ENCODE measurements at regions not wholly inside any gene's neighbourhood (a gene's known extent, or its start where the extent isn't known, plus 50 kb on each side); places are given as distances from the start of the nearest gene placed in this dataset.
"Not testable (repeated sequence)": the region's sequence is repeated elsewhere in the genome, so short reads cannot be mapped to it uniquely, and the experiment has no call there.

- DNase-seq (ENCODE audit: low spot score) = not testable (repeated sequence)
Measured at GRCh38 chr7:63856466-63856865, 142.2 kb upstream of the ZNF722 start.

GRCh38 chr7:63867127-63867526 is 131.5 kb upstream of the ZNF722 start:
- no peak for DNase-seq (ENCODE audit: low spot score)

GRCh38 chr7:63874242-63874641 is 124.4 kb upstream of the ZNF722 start:
- DNase-seq (ENCODE audit: low spot score) = not testable (repeated sequence)

DNA sequence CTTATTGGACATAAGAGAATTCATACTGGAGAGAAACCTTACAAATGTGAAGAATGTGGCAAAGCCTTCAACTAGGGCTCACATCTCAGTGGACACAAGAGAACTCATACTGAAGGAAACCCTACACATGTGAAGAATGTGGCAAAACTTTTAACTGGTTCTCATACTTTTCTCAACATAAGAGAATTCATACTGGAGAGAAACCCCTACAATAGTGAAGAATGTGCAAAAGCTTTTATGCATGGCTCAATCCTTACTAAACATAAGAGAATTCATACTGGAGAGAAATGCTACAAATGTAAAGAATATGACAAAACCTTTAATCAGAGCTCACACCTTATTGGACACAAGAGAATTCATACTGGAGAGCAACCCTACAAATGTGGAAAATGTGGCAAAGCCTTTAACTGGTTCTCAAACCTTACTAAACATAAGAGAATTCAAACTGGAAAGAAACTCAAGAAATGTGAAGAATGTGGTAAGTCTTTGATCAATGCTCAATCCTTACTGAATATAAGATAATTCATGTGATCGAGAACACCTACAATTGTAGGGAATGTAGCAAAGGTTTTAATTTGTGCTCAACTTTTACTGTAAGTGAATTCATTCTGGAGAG is 121.8 kb upstream of the ZNF722 start:
- DNase-seq (ENCODE audit: low spot score) = no peak

- no peak for DNase-seq (ENCODE audit: low spot score)
Measured at GRCh38 chr7:63887031-63887430, 111.6 kb upstream of the ZNF722 start.

DNA sequence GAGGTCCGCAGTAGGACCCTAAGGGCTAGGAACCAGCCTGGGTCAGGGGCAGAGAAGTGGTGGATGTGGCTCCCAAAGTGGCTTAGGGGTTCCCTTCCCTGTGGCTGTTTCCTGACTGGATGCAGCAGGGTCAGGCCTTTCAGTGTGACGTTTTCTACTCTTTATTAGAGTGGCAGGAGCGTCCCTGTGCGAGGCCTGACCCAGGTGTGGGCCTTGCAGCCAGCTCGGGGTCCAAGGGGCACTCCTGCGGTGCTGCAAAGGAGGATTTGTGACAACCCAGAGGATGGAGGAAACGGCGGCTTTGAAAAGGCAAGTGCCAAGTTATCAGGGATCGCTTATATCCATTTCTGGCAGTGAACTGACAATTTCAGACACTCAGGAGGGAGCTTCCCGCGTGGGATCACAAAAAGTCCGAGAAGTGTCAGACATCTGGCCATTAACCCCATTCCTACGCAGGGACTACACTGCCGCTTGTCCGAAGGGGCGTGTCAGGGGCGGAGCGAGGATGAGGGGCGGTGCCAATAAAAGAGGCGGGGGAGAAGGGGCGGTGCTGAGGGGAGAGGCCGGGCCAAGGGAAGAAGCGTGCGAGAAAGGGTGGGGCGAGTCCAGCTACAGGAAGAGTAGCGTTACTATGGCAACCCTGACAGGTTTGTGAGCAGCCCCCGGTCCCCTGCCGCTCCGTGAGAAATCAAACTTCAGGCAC is 98.8 kb upstream of the ZNF722 start:
- peak; percentile 87 for DNase-seq (ENCODE audit: low spot score)

- DNase-seq (ENCODE audit: low spot score) = peak; percentile 97
Measured at GRCh38 chr7:63900394-63901203, 98.0 kb upstream of the ZNF722 start.

DNA sequence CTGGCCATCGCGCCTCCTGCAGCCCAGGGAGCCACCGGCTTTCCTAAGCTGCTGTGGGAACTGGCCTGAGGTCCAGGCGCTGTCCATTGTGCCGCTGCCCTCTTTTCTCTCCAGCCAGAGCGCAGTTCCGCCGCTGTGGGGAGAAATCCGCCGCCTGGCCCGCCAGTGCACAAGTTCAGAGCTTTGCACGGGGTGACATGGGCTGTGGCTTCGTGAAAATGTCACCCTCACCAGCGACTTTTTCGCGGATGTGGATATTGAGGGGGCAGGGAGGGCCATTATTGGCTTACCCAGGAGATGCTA is 97.5 kb upstream of the ZNF722 start:
- not testable (repeated sequence) for DNase-seq (ENCODE audit: low spot score)

- DNase-seq (ENCODE audit: low spot score) = no peak
Measured at GRCh38 chr7:63918986-63919385, 79.7 kb upstream of the ZNF722 start.

- no peak for DNase-seq (ENCODE audit: low spot score)
Measured at GRCh38 chr7:63925262-63925625, 73.4 kb upstream of the ZNF722 start.

- peak; percentile 96 for DNase-seq (ENCODE audit: low spot score)
Measured at GRCh38 chr7:63925626-63926460, 72.8 kb upstream of the ZNF722 start.

DNA sequence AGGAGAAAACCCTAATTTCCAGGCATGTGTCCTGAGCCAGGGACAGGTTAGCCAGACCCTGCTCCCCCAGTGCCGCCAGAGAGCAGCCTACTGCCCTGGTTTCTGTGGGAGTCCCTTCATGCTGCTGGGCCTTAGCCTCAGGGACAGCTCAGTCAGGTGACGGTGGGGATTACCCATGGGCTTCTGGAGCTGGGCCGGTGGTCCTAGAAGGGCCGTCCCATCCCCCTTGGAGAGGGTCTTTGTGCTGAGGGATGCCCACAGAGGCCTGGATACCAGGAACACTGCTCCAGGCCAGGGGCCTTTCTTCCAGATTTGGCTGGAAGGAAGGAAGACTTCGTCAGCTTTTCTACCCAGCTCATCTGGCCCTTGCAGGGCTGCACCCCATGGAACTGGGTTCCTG is 71.4 kb upstream of the ZNF722 start:
- DNase-seq (ENCODE audit: low spot score) = no peak

- no peak for DNase-seq (ENCODE audit: low spot score)
Measured at GRCh38 chr7:63931057-63931600, 67.5 kb upstream of the ZNF722 start.

DNA sequence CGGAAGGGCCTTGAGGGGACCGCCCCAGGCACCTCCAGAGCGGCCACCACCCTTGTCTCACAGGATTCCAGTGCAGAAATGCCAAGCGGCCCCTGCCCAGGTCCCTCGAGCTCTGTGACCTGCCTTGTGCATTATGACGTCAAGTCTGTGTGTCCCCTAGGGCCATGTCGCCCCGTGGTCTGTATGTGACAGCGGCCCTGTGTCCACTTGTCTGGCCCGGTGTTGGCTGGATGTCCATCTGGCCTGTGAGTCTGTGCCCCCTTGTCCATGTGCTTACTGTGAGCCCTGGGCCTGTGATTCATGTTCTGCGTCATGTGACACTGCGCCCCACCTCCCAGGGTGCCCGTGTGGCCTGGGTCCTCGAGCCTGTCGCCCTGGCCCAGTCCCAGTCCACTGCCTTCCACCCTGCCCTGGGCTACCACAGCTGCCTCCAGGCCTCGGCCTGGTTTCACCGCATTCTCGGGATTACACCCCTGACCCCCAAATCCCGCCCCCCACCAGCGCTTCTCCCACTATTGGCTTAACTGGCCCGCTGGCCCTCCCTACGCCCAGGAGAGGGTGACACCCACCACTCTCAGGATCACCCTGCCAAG is 66.6 kb upstream of the ZNF722 start:
- DNase-seq (ENCODE audit: low spot score) = no peak

All from mucosa of gallbladder (tissue), 1 donor.